Activated CD4-positive, alpha-beta T cell treated with anti-CD3 and anti-CD28 coated beads for 4 hours (primary cell): ENCODE measurements at regions not wholly inside any gene's neighbourhood (a gene's known extent, or its start where the extent isn't known, plus 50 kb on each side); places are given as distances from the start of the nearest gene placed in this dataset.
A peak's percentile ranks its signal among the peaks of the same experiment; 100 is the strongest.

Experiments used
- DNase-seq, 2 donors: peaks; one replicate each; pipeline ENCODE4 v3.0.0-alpha.2; 2020

- no peak for DNase-seq
These were observed 332.6 kb downstream of the SH2D4B start for GRCh38 chr10:80870282-80870681.

GRCh38 chr10:80871083-80871482 lies 333.4 kb downstream of the SH2D4B start:
- DNase-seq, result no peak

GRCh38 chr10:80878330-80878729 lies 340.6 kb downstream of the SH2D4B start:
- no peak for DNase-seq

GRCh38 chr10:80890146-80890545 lies 352.4 kb downstream of the SH2D4B start:
- DNase-seq, result no peak

- DNase-seq, result no peak
These were observed 355.6 kb downstream of the SH2D4B start for GRCh38 chr10:80893256-80893655.

- no peak for DNase-seq
These were observed 356.6 kb downstream of the SH2D4B start for GRCh38 chr10:80894311-80894791.

GRCh38 chr10:80894797-80895467 lies 357.2 kb downstream of the SH2D4B start:
- DNase-seq, result no peak

GRCh38 chr10:80896076-80896475 lies 358.4 kb downstream of the SH2D4B start:
- no peak for DNase-seq

GRCh38 chr10:80896959-80897358 lies 359.3 kb downstream of the SH2D4B start:
- DNase-seq, result no peak

GRCh38 chr10:80900661-80901060 lies 363.0 kb downstream of the SH2D4B start:
- no peak for DNase-seq

GRCh38 chr10:80908611-80909010 lies 370.9 kb downstream of the SH2D4B start:
- no peak for DNase-seq

GRCh38 chr10:80909254-80909653 lies 371.6 kb downstream of the SH2D4B start:
- DNase-seq, result no peak

- no peak for DNase-seq
These were observed 379.9 kb downstream of the SH2D4B start for GRCh38 chr10:80917636-80918035.

GRCh38 chr10:80921032-80921431 lies 383.3 kb downstream of the SH2D4B start:
- no peak for DNase-seq

- DNase-seq, result peak in 1 of 2 donors; percentile 5
These were observed 386.6 kb downstream of the SH2D4B start for GRCh38 chr10:80924063-80924952.

GRCh38 chr10:80927419-80928078 lies 389.8 kb downstream of the SH2D4B start:
- DNase-seq, result no peak

GRCh38 chr10:80938903-80939302 lies 401.2 kb downstream of the SH2D4B start:
- no peak for DNase-seq

- no peak for DNase-seq
These were observed 407.7 kb downstream of the SH2D4B start for GRCh38 chr10:80945264-80945880.

- DNase-seq, result no peak
These were observed 408.4 kb downstream of the SH2D4B start for GRCh38 chr10:80946073-80946472.

GRCh38 chr10:80946957-80947726 lies 409.4 kb downstream of the SH2D4B start:
- DNase-seq, result no peak

GRCh38 chr10:80949785-80950184 lies 412.1 kb downstream of the SH2D4B start:
- no peak for DNase-seq

GRCh38 chr10:80952436-80952835 lies 414.7 kb downstream of the SH2D4B start:
- no peak for DNase-seq
